ENCODE measurements at regions not wholly inside any gene's neighbourhood (a gene's known extent, or its start where the extent isn't known, plus 50 kb on each side); places are given as distances from the start of the nearest gene placed in this dataset.

DNA sequence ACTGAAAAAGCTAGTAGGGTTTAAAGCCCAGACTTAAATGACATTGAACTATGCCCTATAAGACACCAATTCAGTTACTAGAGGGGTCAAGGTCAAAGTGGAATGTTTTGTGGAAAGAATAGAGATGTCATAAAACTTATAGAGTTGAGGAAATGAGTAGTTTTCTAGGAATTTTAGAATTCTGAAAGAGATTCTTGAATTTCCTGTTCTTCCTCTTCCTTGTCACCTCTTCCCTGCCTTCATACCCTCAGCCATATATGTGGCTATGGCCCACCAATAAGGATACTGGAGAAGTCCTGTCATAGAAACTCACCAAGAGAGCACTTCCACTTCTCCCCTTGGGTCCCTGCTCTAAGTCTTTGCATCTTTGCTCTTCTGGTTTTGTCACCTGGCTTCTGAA, 104.9 kb upstream of the TGFBR2 start:
- Histone ChIP-seq H3K4me2 (ENCODE audit: low read length) (no peak overlapping the region), H3K79me2 (replicated peaks; ENCODE audit: insufficient read depth, low read length) (no peaks in the 10 kb centered on the region), H3K27ac (ENCODE audit: low read length) (no peak overlapping the region), H3K27me3 (ENCODE audit: insufficient read depth, low read depth, low read length) (no peaks in the 10 kb centered on the region), H2AFZ (ENCODE audit: low read depth, low read length) (no peak overlapping the region), H3K36me3 (ENCODE audit: insufficient read depth, low read length) (no peaks in the 10 kb centered on the region), H3K4me3 (ENCODE audit: low read length) (no peak overlapping the region), H3K9ac (ENCODE audit: low read length) (no peak overlapping the region), H3F3A (ENCODE audit: insufficient read depth, low read length, poor library complexity, severe bottlenecking) (no peaks in the 10 kb centered on the region), H4K20me1 (ENCODE audit: insufficient read depth) (no peaks in the 10 kb centered on the region), H3K9me3 (ENCODE audit: low read length) (no peaks in the 10 kb centered on the region), H3K9me2 (ENCODE audit: insufficient read depth, low read length) (no peaks in the 10 kb centered on the region)
- TF ChIP-seq EP300 (conservative IDR thresholded peaks at IDR 0.05; ENCODE audit: poor library complexity, severe bottlenecking), result no peak
- TF ChIP-seq, protein P1, sequence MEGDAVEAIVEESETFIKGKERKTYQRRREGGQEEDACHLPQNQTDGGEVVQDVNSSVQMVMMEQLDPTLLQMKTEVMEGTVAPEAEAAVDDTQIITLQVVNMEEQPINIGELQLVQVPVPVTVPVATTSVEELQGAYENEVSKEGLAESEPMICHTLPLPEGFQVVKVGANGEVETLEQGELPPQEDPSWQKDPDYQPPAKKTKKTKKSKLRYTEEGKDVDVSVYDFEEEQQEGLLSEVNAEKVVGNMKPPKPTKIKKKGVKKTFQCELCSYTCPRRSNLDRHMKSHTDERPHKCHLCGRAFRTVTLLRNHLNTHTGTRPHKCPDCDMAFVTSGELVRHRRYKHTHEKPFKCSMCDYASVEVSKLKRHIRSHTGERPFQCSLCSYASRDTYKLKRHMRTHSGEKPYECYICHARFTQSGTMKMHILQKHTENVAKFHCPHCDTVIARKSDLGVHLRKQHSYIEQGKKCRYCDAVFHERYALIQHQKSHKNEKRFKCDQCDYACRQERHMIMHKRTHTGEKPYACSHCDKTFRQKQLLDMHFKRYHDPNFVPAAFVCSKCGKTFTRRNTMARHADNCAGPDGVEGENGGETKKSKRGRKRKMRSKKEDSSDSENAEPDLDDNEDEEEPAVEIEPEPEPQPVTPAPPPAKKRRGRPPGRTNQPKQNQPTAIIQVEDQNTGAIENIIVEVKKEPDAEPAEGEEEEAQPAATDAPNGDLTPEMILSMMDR (IDR thresholded peaks at IDR 0.05; ENCODE audit: poor library complexity, severe bottlenecking), result no peak
- no peak for TF ChIP-seq MXI1 (conservative IDR thresholded peaks at IDR 0.05; ENCODE audit: poor library complexity, severe bottlenecking)
- no peak for TF ChIP-seq TAF1 (IDR thresholded peaks at IDR 0.05; ENCODE audit: low read depth)
- TF ChIP-seq RAD21 (conservative IDR thresholded peaks at IDR 0.05), result no peak
- no peak for TF ChIP-seq SMC3 (conservative IDR thresholded peaks at IDR 0.05; ENCODE audit: poor library complexity)
- TF ChIP-seq EZH2 (IDR thresholded peaks at IDR 0.05; ENCODE audit: borderline replicate concordance, insufficient read depth, low read length, poor library complexity, severe bottlenecking), result no peak
- TF ChIP-seq, protein P2, sequence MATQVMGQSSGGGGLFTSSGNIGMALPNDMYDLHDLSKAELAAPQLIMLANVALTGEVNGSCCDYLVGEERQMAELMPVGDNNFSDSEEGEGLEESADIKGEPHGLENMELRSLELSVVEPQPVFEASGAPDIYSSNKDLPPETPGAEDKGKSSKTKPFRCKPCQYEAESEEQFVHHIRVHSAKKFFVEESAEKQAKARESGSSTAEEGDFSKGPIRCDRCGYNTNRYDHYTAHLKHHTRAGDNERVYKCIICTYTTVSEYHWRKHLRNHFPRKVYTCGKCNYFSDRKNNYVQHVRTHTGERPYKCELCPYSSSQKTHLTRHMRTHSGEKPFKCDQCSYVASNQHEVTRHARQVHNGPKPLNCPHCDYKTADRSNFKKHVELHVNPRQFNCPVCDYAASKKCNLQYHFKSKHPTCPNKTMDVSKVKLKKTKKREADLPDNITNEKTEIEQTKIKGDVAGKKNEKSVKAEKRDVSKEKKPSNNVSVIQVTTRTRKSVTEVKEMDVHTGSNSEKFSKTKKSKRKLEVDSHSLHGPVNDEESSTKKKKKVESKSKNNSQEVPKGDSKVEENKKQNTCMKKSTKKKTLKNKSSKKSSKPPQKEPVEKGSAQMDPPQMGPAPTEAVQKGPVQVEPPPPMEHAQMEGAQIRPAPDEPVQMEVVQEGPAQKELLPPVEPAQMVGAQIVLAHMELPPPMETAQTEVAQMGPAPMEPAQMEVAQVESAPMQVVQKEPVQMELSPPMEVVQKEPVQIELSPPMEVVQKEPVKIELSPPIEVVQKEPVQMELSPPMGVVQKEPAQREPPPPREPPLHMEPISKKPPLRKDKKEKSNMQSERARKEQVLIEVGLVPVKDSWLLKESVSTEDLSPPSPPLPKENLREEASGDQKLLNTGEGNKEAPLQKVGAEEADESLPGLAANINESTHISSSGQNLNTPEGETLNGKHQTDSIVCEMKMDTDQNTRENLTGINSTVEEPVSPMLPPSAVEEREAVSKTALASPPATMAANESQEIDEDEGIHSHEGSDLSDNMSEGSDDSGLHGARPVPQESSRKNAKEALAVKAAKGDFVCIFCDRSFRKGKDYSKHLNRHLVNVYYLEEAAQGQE (IDR thresholded peaks at IDR 0.05; ENCODE audit: borderline replicate concordance), result no peak
- no peak for TF ChIP-seq POLR2AphosphoS5 (IDR thresholded peaks at IDR 0.05)

DNA sequence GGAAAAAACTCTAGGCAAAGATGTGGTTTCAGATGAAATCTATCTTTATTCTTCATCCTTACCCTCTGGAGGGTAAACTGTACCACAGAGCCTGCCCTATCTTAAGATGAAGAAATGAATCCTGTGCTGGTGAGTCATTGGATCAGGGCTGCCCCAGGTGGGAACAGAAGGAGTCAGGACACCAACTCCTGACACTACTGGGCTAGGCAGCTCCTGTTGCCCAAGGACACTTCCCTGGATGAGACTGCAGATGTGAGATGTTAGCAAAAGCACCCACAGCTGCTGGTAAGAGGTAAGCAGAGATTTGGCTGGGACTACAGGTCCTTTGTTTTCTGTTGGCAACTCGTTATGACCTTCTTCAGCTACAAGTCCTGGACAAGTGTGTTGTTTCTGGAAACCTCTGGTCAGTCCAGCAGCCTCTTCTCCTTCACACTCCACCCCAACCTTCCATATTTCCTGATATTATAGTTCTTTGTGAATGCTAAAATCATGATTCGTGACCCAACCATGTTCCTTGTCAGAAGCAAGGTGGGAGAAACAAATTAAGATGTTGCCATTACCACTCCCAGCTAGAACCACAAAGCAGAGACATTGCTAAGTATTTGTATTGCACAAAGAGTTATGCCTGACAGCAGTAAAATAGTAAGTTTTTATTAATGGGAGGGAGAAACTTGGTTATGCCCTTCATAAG, 104.2 kb upstream of the TGFBR2 start:
- no peak overlapping the region for H2AFZ ChIP-seq (ENCODE audit: low read depth, low read length)
- no peaks in the 10 kb centered on the region for H3F3A ChIP-seq (ENCODE audit: insufficient read depth, low read length, poor library complexity, severe bottlenecking)
- no peaks in the 10 kb centered on the region for H3K79me2 ChIP-seq (replicated peaks; ENCODE audit: insufficient read depth, low read length)
- no peak overlapping the region for H3K4me2 ChIP-seq (ENCODE audit: low read length)
- H3K9me3 ChIP-seq (ENCODE audit: low read length), result no peaks in the 10 kb centered on the region
- no peak overlapping the region for H3K27ac ChIP-seq (ENCODE audit: low read length)
- no peak overlapping the region for H3K9ac ChIP-seq (ENCODE audit: low read length)
- no peaks in the 10 kb centered on the region for H4K20me1 ChIP-seq (ENCODE audit: insufficient read depth)
- no peaks in the 10 kb centered on the region for H3K27me3 ChIP-seq (ENCODE audit: insufficient read depth, low read depth, low read length)
- H3K4me3 ChIP-seq (ENCODE audit: low read length), result no peak overlapping the region
- H3K36me3 ChIP-seq (ENCODE audit: insufficient read depth, low read length), result no peaks in the 10 kb centered on the region
- no peaks in the 10 kb centered on the region for H3K9me2 ChIP-seq (ENCODE audit: insufficient read depth, low read length)
- TF ChIP-seq SMC3 (conservative IDR thresholded peaks at IDR 0.05; ENCODE audit: poor library complexity), result no peak
- no peak for TF ChIP-seq TAF1 (IDR thresholded peaks at IDR 0.05; ENCODE audit: low read depth)
- TF ChIP-seq RAD21 (conservative IDR thresholded peaks at IDR 0.05), result no peak
- TF ChIP-seq EP300 (conservative IDR thresholded peaks at IDR 0.05; ENCODE audit: poor library complexity, severe bottlenecking), result no peak
- TF ChIP-seq MXI1 (conservative IDR thresholded peaks at IDR 0.05; ENCODE audit: poor library complexity, severe bottlenecking), result no peak
- TF ChIP-seq, protein P2 (IDR thresholded peaks at IDR 0.05; ENCODE audit: borderline replicate concordance), result no peak
- no peak for TF ChIP-seq EZH2 (IDR thresholded peaks at IDR 0.05; ENCODE audit: borderline replicate concordance, insufficient read depth, low read length, poor library complexity, severe bottlenecking)
- TF ChIP-seq POLR2AphosphoS5 (IDR thresholded peaks at IDR 0.05), result no peak
- TF ChIP-seq, protein P1 (IDR thresholded peaks at IDR 0.05; ENCODE audit: poor library complexity, severe bottlenecking), result no peak

Data from neural cell (in vitro differentiated cells).